Naive thymus-derived CD4-positive, alpha-beta T cell (primary cell): ENCODE measurements at regions not wholly inside any gene's neighbourhood (a gene's known extent, or its start where the extent isn't known, plus 50 kb on each side); places are given as distances from the start of the nearest gene placed in this dataset.

ENCODE experiments used
- ATAC-seq: fragments of 150-1000 bp; cut with Tn5 transposase; 2 replicates; pipeline ENCODE4 v1.10.0; 2021; ENCODE audit warnings: mild to moderate bottlenecking, moderate library complexity
- CTCF ChIA-PET: fragments of 350-600 bp; sonication (Branson Sonifier 250); formaldehyde crosslinking; loops from one replicate; lab custom pipeline; 2021; ENCODE audit warnings: antibody characterized with exemption; lab: Charles Lee
- POLR2A ChIA-PET: fragments of 350-600 bp; sonication (Branson Sonifier 250); formaldehyde crosslinking; loops from one replicate; lab custom pipeline; 2021; ENCODE audit warnings: antibody characterized with exemption, inconsistent platforms; lab: Charles Lee
- DNase-seq, 9 donors: peaks; one replicate each; pipeline versions ENCODE4 v3.0.0 to v3.0.0-alpha.2; 2020 to 2022; ENCODE audit warnings: mixed read lengths in 1 of 9
- H3K27ac ChIP-seq: one replicate; pipeline ENCODE4 v1.7.0; 2013; ENCODE audit warnings: mild to moderate bottlenecking, low read depth, low read length, moderate library complexity
- H3K27me3 ChIP-seq, 2 donors: one replicate each; pipeline ENCODE4 v1.7.0; 2013; ENCODE audit warnings: low read length in 2 of 2, mild to moderate bottlenecking in 2 of 2, moderate library complexity in 2 of 2; ENCODE audit not compliant: control insufficient read depth in 2 of 2, insufficient read depth in 2 of 2
- H3K36me3 ChIP-seq, 3 experiments: 1 replicate in 2 of 3; 2 replicates in 1 of 3; pipeline ENCODE4 v1.7.0; 2013; ENCODE audit warnings: low read length in 3 of 3, mild to moderate bottlenecking in 3 of 3, moderate library complexity in 1 of 3; ENCODE audit not compliant: insufficient read depth in 3 of 3, control insufficient read depth in 2 of 3
- H3K4me1 ChIP-seq, 2 donors: one replicate each; pipeline ENCODE4 v1.7.0; 2013; ENCODE audit warnings: low read length in 2 of 2, mild to moderate bottlenecking in 2 of 2, moderate library complexity in 1 of 2; ENCODE audit not compliant: control insufficient read depth in 2 of 2, insufficient read depth in 2 of 2
- H3K4me3 ChIP-seq: 2 replicates; pipeline ENCODE4 v1.7.0; 2013; ENCODE audit warnings: mild to moderate bottlenecking, low read length
- H3K9me3 ChIP-seq, 3 experiments: 1 replicate in 2 of 3; 2 replicates in 1 of 3; pipeline ENCODE4 v1.7.0; 2013; ENCODE audit warnings: low read length in 3 of 3; ENCODE audit not compliant: control insufficient read depth in 2 of 3
- H3K27ac Mint-ChIP-seq, 9 donors: one replicate each; pipeline ENCODE4 v1.8.0; 2020 to 2022; ENCODE audit warnings: mixed read lengths in 9 of 9, mild to moderate bottlenecking in 8 of 9, moderate library complexity in 5 of 9, inconsistent platforms in 2 of 9
- H3K27me3 Mint-ChIP-seq, 5 donors: one replicate each; pipeline ENCODE4 v1.8.0; 2021 to 2022; ENCODE audit warnings: mixed read lengths in 5 of 5, mild to moderate bottlenecking in 1 of 5
- H3K36me3 Mint-ChIP-seq, 5 donors: one replicate each; pipeline ENCODE4 v1.8.0; 2020 to 2022; ENCODE audit warnings: mixed read lengths in 5 of 5, mild to moderate bottlenecking in 3 of 5, inconsistent platforms in 1 of 5
- H3K4me1 Mint-ChIP-seq, 7 donors: one replicate each; pipeline ENCODE4 v1.8.0; 2020 to 2022; ENCODE audit warnings: mixed read lengths in 7 of 7, mild to moderate bottlenecking in 3 of 7, inconsistent platforms in 1 of 7
- H3K4me3 Mint-ChIP-seq, 10 donors: one replicate each; pipeline ENCODE4 v1.8.0; 2020 to 2022; ENCODE audit warnings: mild to moderate bottlenecking in 10 of 10, mixed read lengths in 10 of 10, moderate library complexity in 6 of 10, inconsistent platforms in 2 of 10
- H3K9me3 Mint-ChIP-seq, 11 donors: one replicate each; pipeline ENCODE4 v1.8.0; 2020 to 2022; ENCODE audit warnings: mixed read lengths in 11 of 11, mild to moderate bottlenecking in 4 of 11, inconsistent platforms in 1 of 11, moderate library complexity in 1 of 11
- intact Hi-C, 2 donors: fragments of 100-400 bp; cut with micrococcal nuclease; formaldehyde crosslinking; loops; one replicate each; pipeline ENCODE4 v1.15.1; 2023

DNA sequence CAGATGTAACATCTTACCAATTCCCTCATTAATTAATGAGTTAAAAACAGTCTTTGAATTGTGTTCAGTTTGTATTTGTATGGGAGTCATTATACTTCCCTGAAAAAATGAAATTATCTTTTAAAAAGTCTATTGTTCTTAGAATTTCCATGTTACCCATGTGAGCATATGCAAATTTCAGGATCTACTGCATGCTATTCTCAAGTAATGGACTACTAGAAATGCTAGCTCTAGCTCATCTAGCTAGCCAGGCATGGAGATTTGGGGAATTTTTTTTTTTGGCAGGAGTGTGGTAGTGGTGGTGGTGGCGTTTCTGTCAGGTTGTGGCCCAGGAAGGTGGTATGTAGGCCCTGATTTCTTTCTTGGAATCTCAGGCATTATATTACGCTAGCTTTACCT lies 218.4 kb downstream of the AEBP2 start:
- Mint-ChIP-seq H3K27me3 (no peaks in the 10 kb centered on the region), H3K36me3 (peaks cover 0 to 3% (median 0%) of the 10 kb centered on the region in 5 donors), H3K4me1 (peaks cover 0 to 10% (median 5%) of the 10 kb centered on the region in 7 donors), H3K9me3 (peaks cover 0 to 4% (median 0%) of the 10 kb centered on the region in 11 donors), H3K27ac (peak overlapping the region in 1 of 9 donors; percentile 56), H3K4me3 (no peak overlapping the region)
- Histone ChIP-seq H3K27ac (no peak overlapping the region), H3K4me3 (no peak overlapping the region), H3K27me3 (no peaks in the 10 kb centered on the region), H3K4me1 (no peaks in the 10 kb centered on the region), H3K36me3 (no peaks in the 10 kb centered on the region), H3K9me3 (no peaks in the 10 kb centered on the region)
- POLR2A ChIA-PET = no interaction called here
- no peak for ATAC-seq
- intact Hi-C loops = no loop called here
- DNase-seq = no peak
- CTCF ChIA-PET = no interaction called here

DNA sequence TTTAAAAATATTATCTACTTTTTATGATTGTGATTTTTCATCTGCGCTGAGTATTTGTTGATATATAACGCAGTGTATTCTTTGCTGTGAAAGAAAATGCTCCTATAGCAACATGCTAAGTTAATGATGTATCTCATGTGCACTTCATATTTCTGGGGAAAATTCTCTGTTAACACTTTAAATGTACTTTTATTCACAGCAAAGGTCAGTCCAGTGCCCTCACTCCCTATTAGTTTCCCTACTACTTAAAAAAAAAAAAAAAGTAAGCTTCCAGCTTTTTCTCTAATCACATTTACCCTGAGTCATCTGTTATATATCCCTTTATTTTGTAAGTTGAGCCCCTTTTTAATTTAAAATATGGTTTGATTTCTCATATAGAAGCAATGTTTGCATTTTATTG lies 219.8 kb downstream of the AEBP2 start:
- H3K27me3 Mint-ChIP-seq = no peaks in the 10 kb centered on the region
- CTCF ChIA-PET = interaction anchor here (0.7 kb wide), 1 partner anchor 1402 kb away, joined by 3 read pairs; no protein-coding TSS in a partner anchor
- H3K4me3 ChIP-seq = no peak overlapping the region
- no peaks in the 10 kb centered on the region for H3K36me3 Mint-ChIP-seq
- intact Hi-C loops = no loop called here
- no peaks in the 10 kb centered on the region for H3K27me3 ChIP-seq
- ATAC-seq = no peak
- no peak for DNase-seq
- H3K36me3 ChIP-seq = no peaks in the 10 kb centered on the region
- no peaks in the 10 kb centered on the region for H3K9me3 ChIP-seq
- H3K4me1 Mint-ChIP-seq = peaks cover 0 to 10% (median 5%) of the 10 kb centered on the region in 7 donors
- H3K4me3 Mint-ChIP-seq = no peak overlapping the region
- H3K4me1 ChIP-seq = no peaks in the 10 kb centered on the region
- H3K9me3 Mint-ChIP-seq = peaks cover 0 to 4% (median 0%) of the 10 kb centered on the region in 11 donors
- no peak overlapping the region for H3K27ac ChIP-seq
- POLR2A ChIA-PET = no interaction called here
- no peak overlapping the region for H3K27ac Mint-ChIP-seq

DNA sequence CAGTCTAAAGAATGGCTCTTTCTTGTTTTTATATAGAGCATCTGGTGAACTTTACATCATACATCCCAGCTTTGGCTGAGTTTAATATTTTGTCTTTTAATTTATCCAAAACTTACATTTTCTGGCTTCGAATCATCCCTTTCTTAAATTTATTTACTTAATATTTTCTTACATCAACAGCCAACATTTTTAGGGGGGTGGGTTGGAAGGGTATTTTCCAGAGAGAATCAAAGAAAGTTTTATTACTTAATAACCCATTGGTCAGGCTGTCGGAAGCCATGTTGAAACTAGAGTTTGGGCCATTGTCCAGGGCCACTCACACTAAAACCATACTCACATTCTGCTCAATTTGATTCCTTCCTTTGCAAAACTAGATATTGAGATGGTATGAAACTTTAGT lies 220.2 kb downstream of the AEBP2 start:
- ChIA-PET CTCF (interaction anchor here (0.7 kb wide), 1 partner anchor 1402 kb away, joined by 3 read pairs; no protein-coding TSS in a partner anchor), POLR2A (no interaction called here)
- ATAC-seq (no peak), DNase-seq (no peak)
- H3K4me3 ChIP-seq = no peak overlapping the region
- Mint-ChIP-seq H3K27me3 (no peaks in the 10 kb centered on the region), H3K27ac (no peak overlapping the region), H3K4me1 (peaks cover 0 to 10% (median 5%) of the 10 kb centered on the region in 7 donors), H3K36me3 (no peaks in the 10 kb centered on the region), H3K4me3 (no peak overlapping the region), H3K9me3 (peaks cover 0 to 4% (median 0%) of the 10 kb centered on the region in 11 donors)
- H3K9me3 ChIP-seq = no peaks in the 10 kb centered on the region
- H3K36me3 ChIP-seq = no peaks in the 10 kb centered on the region
- no peaks in the 10 kb centered on the region for H3K4me1 ChIP-seq
- no peaks in the 10 kb centered on the region for H3K27me3 ChIP-seq
- intact Hi-C loops = no loop called here
- no peak overlapping the region for H3K27ac ChIP-seq

- DNase-seq (no peak), ATAC-seq (no peak)
- Mint-ChIP-seq H3K36me3 (no peaks in the 10 kb centered on the region), H3K4me3 (no peak overlapping the region), H3K27ac (no peak overlapping the region), H3K4me1 (peaks cover 0 to 5% (median 0%) of the 10 kb centered on the region in 7 donors), H3K9me3 (peaks cover 0 to 5% (median 0%) of the 10 kb centered on the region in 11 donors), H3K27me3 (peaks cover 0 to 7% (median 0%) of the 10 kb centered on the region in 5 donors)
- no peak overlapping the region for H3K4me3 ChIP-seq
- H3K4me1 ChIP-seq = no peaks in the 10 kb centered on the region
- H3K9me3 ChIP-seq = no peaks in the 10 kb centered on the region
- no peaks in the 10 kb centered on the region for H3K36me3 ChIP-seq
- no peaks in the 10 kb centered on the region for H3K27me3 ChIP-seq
- intact Hi-C loops = no loop called here
- ChIA-PET POLR2A (no interaction called here), CTCF (no interaction called here)
- no peak overlapping the region for H3K27ac ChIP-seq
Observed at GRCh38 chr12:19665121-19665900, 226.0 kb downstream of the AEBP2 start.

DNA sequence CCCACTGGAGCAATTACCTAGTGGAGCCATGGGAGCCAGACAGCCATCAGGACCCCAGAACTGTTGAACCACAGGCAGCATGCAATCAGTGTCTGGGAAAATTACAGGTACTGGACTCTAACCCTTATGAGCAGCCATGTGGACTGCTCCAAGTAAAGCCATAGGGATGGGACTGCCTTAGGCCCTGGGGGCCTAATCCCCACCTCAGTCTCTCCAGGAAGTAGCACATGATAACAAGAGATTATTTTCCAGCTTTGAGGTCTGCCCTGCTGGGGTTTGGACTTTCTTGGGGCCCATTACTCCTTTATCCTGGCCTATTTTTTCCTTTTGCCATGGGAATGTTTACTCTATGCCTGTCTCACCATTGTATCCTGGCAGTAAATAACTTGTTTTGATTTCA lies 226.8 kb downstream of the AEBP2 start:
- Histone ChIP-seq H3K4me3 (no peak overlapping the region), H3K4me1 (no peaks in the 10 kb centered on the region), H3K27me3 (no peaks in the 10 kb centered on the region), H3K9me3 (no peaks in the 10 kb centered on the region), H3K27ac (no peak overlapping the region), H3K36me3 (no peaks in the 10 kb centered on the region)
- H3K36me3 Mint-ChIP-seq = no peaks in the 10 kb centered on the region
- no peak overlapping the region for H3K27ac Mint-ChIP-seq
- ChIA-PET POLR2A (no interaction called here), CTCF (no interaction called here)
- peaks cover 0 to 1% (median 0%) of the 10 kb centered on the region in 7 donors for H3K4me1 Mint-ChIP-seq
- intact Hi-C loops = no loop called here
- peaks cover 0 to 12% (median 0%) of the 10 kb centered on the region in 5 donors for H3K27me3 Mint-ChIP-seq
- ATAC-seq = no peak
- no peak for DNase-seq
- H3K9me3 Mint-ChIP-seq = peaks cover 0 to 4% (median 0%) of the 10 kb centered on the region in 11 donors
- no peak overlapping the region for H3K4me3 Mint-ChIP-seq

DNA sequence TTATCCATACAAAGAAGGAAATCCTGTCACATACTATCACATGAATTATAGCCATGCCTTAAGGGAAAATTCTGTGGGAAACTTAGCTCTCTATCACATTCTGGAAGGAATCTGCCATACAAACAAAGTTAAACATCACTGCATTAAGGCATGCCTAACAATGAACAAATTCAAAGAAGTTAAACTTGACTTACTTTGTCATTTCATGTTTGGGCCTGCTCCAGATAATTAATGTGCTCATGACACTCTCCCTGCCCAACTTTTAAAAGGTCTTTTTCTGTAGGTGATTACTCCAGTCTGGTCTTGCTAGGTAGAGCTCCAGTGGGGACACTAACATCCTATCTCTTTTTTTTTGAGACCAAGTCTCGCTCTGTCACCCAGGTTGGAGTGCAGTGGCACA lies 230.5 kb downstream of the AEBP2 start:
- ATAC-seq (no peak), DNase-seq (no peak)
- Histone ChIP-seq H3K27me3 (no peaks in the 10 kb centered on the region), H3K4me3 (no peak overlapping the region), H3K27ac (no peak overlapping the region), H3K4me1 (no peaks in the 10 kb centered on the region), H3K36me3 (no peaks in the 10 kb centered on the region), H3K9me3 (no peaks in the 10 kb centered on the region)
- peaks cover 0 to 4% (median 0%) of the 10 kb centered on the region in 5 donors for H3K36me3 Mint-ChIP-seq
- intact Hi-C loops = no loop called here
- no peak overlapping the region for H3K4me3 Mint-ChIP-seq
- H3K4me1 Mint-ChIP-seq = no peaks in the 10 kb centered on the region
- H3K9me3 Mint-ChIP-seq = peaks cover 0 to 2% (median 0%) of the 10 kb centered on the region in 11 donors
- ChIA-PET CTCF (no interaction called here), POLR2A (no interaction called here)
- H3K27me3 Mint-ChIP-seq = peaks cover 0 to 19% (median 0%) of the 10 kb centered on the region in 5 donors
- H3K27ac Mint-ChIP-seq = no peak overlapping the region

- Histone ChIP-seq H3K27me3 (no peaks in the 10 kb centered on the region), H3K4me1 (no peaks in the 10 kb centered on the region), H3K9me3 (no peaks in the 10 kb centered on the region), H3K36me3 (no peaks in the 10 kb centered on the region), H3K4me3 (no peak overlapping the region), H3K27ac (no peak overlapping the region)
- Mint-ChIP-seq H3K4me3 (no peak overlapping the region), H3K4me1 (peaks cover 0 to 4% (median 0%) of the 10 kb centered on the region in 7 donors), H3K27ac (no peak overlapping the region), H3K36me3 (peaks cover 0 to 8% (median 4%) of the 10 kb centered on the region in 5 donors), H3K9me3 (peaks cover 0 to 6% (median 2%) of the 10 kb centered on the region in 11 donors), H3K27me3 (peaks cover 0 to 19% (median 0%) of the 10 kb centered on the region in 5 donors)
- intact Hi-C loops = no loop called here
- no peak for DNase-seq
- CTCF ChIA-PET = no interaction called here
- ATAC-seq = no peak
- POLR2A ChIA-PET = no interaction called here
Observed at GRCh38 chr12:19671695-19672094, 232.4 kb downstream of the AEBP2 start.
